ENCODE measurements at regions not wholly inside any gene's neighbourhood (a gene's known extent, or its start where the extent isn't known, plus 50 kb on each side); places are given as distances from the start of the nearest gene placed in this dataset.

DNA sequence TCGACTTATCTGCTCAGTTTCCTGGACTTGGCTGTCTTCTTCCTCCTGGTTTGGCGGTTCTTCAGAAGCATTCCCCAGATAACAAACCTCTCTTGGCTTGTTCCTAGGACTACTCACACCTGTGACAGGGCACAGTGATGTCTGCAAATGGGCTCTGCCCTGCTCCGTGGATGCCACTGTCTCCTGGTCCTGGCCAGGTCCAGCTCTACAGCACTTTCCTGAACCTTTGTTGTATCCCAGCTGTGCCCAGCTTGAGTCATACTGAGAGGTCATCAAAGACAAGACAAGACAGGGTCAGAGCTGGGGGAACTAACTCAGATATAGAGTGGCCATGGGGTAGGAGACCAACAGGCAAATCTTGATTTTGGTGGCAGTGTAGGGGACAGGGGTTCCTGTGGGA lies 102.7 kb upstream of the SLC22A23 start:
- H3K4me3 ChIP-seq, result no peak overlapping the region
- TF ChIP-seq, protein P1, sequence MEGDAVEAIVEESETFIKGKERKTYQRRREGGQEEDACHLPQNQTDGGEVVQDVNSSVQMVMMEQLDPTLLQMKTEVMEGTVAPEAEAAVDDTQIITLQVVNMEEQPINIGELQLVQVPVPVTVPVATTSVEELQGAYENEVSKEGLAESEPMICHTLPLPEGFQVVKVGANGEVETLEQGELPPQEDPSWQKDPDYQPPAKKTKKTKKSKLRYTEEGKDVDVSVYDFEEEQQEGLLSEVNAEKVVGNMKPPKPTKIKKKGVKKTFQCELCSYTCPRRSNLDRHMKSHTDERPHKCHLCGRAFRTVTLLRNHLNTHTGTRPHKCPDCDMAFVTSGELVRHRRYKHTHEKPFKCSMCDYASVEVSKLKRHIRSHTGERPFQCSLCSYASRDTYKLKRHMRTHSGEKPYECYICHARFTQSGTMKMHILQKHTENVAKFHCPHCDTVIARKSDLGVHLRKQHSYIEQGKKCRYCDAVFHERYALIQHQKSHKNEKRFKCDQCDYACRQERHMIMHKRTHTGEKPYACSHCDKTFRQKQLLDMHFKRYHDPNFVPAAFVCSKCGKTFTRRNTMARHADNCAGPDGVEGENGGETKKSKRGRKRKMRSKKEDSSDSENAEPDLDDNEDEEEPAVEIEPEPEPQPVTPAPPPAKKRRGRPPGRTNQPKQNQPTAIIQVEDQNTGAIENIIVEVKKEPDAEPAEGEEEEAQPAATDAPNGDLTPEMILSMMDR (IDR thresholded peaks at IDR 0.05), result no peak
- TF ChIP-seq POLR2A (IDR thresholded peaks at IDR 0.05), result no peak

DNA sequence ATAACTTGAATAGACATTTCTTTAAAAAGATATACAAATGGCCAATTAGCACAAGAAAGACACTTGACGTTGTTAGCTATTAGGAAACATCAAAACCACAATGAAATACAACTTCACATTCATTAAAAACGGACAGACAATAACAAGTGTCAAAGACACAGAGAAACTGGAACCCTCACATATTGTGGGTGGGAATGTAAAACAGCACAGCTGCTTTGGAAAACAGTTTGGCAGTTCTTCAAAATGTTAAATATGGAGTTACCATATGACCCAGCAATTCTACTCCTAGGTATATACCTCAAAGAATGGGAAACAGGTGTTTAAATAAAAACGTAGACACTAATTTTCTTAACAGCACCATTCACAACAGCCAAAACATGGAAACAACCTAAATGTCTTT lies 100.5 kb upstream of the SLC22A23 start:
- 56 to 62% methylated on average over 3 of the region's 3 CpGs for WGBS, 2 donors
- no peaks in the 10 kb centered on the region for H3K4me1 ChIP-seq

More for the DNA sequence above, 102.7 kb upstream of the SLC22A23 start:
- intact Hi-C loops (cut with DNase I), result no loop called here
- no peak for ATAC-seq
- no peak for DNase-seq
- H3K27me3 ChIP-seq, result no peaks in the 10 kb centered on the region
- 47 to 73% methylated on average over 3 of the region's 3 CpGs for WGBS, 2 donors
- H3K4me1 ChIP-seq, result no peaks in the 10 kb centered on the region
- no peak overlapping the region for H3K27ac ChIP-seq
- H3K36me3 ChIP-seq (replicated peaks in 1 of 2; ENCODE audit: insufficient read depth in 1 of 2, low read depth in 2 of 2), result no peaks in the 10 kb centered on the region
- H3K9me3 ChIP-seq, result no peaks in the 10 kb centered on the region

DNA sequence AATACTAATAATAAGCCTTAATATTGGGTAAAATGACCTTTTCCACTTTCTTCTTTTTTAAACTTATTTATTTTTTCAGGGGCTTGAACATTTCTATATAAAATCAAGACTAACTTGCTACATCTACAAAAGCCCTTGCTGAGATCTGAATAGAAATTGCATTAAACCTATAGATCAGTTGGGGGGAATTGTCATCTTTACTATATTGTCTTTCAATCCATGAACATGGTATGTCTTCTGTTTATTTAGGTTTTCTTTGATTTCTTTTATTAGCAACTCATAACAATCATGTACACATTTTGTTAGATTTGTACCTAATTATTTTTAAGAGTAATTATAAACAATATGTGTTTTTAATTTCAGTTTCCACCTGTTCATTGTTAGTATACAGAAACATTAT lies 96.4 kb upstream of the SLC22A23 start:
- no peak overlapping the region for H3K27ac ChIP-seq
- no peaks in the 10 kb centered on the region for H3K9me3 ChIP-seq
- DNase-seq, result no peak
- H3K4me1 ChIP-seq, result no peaks in the 10 kb centered on the region
- no peaks in the 10 kb centered on the region for H3K36me3 ChIP-seq (replicated peaks in 1 of 2; ENCODE audit: insufficient read depth in 1 of 2, low read depth in 2 of 2)
- ATAC-seq, result no peak
- TF ChIP-seq, protein P1 (IDR thresholded peaks at IDR 0.05), result no peak
- no peak for TF ChIP-seq POLR2A (IDR thresholded peaks at IDR 0.05)
- H3K27me3 ChIP-seq, result no peaks in the 10 kb centered on the region
- intact Hi-C loops (cut with DNase I), result no loop called here
- no peak overlapping the region for H3K4me3 ChIP-seq

More for the DNA sequence above, 100.5 kb upstream of the SLC22A23 start:
- no peak for TF ChIP-seq POLR2A (IDR thresholded peaks at IDR 0.05)
- TF ChIP-seq, protein P1 (IDR thresholded peaks at IDR 0.05), result no peak
- no peaks in the 10 kb centered on the region for H3K36me3 ChIP-seq (replicated peaks in 1 of 2; ENCODE audit: insufficient read depth in 1 of 2, low read depth in 2 of 2)
- no peak overlapping the region for H3K27ac ChIP-seq
- intact Hi-C loops (cut with DNase I), result no loop called here
- no peaks in the 10 kb centered on the region for H3K9me3 ChIP-seq
- no peak for ATAC-seq
- no peak overlapping the region for H3K4me3 ChIP-seq
- no peak for DNase-seq
- no peaks in the 10 kb centered on the region for H3K27me3 ChIP-seq

DNA sequence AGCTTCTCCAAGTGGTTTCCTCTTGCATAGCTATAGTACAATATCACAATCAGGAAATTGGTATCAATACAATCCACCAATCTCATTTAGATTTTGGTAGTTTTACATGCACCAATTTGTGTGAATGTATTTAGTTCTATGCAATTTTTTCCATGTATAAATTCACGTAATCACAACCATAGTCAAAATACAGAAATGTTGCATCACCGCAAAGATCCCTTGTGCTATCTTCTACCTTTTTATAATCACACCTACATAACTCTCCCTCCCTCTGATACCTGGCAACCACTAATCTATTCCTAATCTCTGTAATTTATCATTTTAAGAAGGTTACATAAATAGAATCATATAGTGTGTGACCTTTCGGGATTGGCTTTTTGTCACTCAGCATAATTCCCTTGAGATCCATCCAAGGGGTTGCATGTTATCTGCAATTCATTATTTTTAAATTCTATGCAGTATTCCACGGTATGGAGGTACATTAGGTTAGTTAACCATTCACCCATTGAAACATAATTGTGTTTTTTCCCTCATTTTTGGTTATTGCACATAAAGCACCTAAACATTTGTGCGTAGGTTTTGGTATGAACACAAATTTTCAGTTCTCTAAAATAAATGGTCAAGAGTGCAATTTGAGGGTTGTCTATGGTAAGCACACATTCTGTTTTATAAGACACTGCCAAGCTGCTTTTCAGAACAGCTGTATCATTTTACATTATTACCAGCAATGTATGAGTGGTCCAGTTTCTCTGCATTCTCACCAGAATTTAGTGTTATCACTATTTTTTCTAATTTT lies 95.1 kb upstream of the SLC22A23 start:
- Histone ChIP-seq H3K27ac (no peak overlapping the region), H3K4me3 (no peak overlapping the region), H3K9me3 (no peaks in the 10 kb centered on the region), H3K27me3 (no peaks in the 10 kb centered on the region), H3K4me1 (no peaks in the 10 kb centered on the region), H3K36me3 (replicated peaks in 1 of 2; ENCODE audit: insufficient read depth in 1 of 2, low read depth in 2 of 2) (no peaks in the 10 kb centered on the region)
- DNase-seq (no peak), ATAC-seq (no peak)
- intact Hi-C loops (cut with DNase I), result no loop called here
- TF ChIP-seq, protein P1 (IDR thresholded peaks at IDR 0.05), result no peak
- WGBS, 2 donors, result 75 to 83% methylated on average over 5 of the region's 5 CpGs
